Bronchial epithelial cell (primary cell): ENCODE measurements at regions not wholly inside any gene's neighbourhood (a gene's known extent, or its start where the extent isn't known, plus 50 kb on each side); places are given as distances from the start of the nearest gene placed in this dataset.
"Not testable (repeated sequence)": the region's sequence is repeated elsewhere in the genome, so short reads cannot be mapped to it uniquely, and the experiment has no call there.

Experiments used
- DNase-seq: peaks from one replicate; pipeline ENCODE4 v3.0.0-alpha.2; 2010; ENCODE audit warnings: low read depth
- FAIRE-seq: peaks from 2 replicates; lab custom pipeline; 2011; peaks lifted over from hg19 to GRCh38; lab: Jason Lieb, UNC
- H3K27me3 ChIP-seq: 2 replicates; pipeline ENCODE4 v1.5.1; 2011; ENCODE audit warnings: low read length; ENCODE audit not compliant: control insufficient read depth, insufficient read depth
- H3K36me3 ChIP-seq: 2 replicates; pipeline ENCODE4 v1.5.1; 2011; ENCODE audit warnings: low read length; ENCODE audit not compliant: control insufficient read depth, insufficient read depth
- H3K4me3 ChIP-seq: 2 replicates; pipeline ENCODE4 v1.5.1; 2011; ENCODE audit warnings: mild to moderate bottlenecking, low read depth, low read length, control low read depth
- TF ChIP-seq, protein P1 (sequence below): IDR thresholded peaks from 2 replicates; pipeline ENCODE4 v1.5.1; 2011; ENCODE audit warnings: mild to moderate bottlenecking, moderate library complexity, low read length, control low read depth, inconsistent platforms; ENCODE audit not compliant: insufficient read depth, severe bottlenecking

DNA sequence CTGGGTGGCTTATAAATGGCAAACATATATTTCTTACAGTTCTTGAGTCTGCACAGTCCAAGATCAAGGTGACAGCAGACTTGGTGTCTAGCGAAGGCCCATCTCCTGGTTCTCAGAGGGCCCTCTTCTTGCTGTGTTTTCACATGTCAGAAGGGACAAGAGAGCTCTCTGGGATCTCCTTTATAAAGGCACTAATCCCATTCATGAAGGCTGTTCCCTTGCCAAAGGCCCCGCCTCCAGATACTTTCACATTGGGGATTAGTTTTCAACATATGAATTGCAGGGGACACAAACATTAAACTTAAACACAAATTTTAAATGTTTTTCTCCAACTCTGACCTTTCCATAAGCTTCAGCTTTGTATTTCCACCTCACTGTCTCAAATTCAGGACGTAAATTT lies 1135.0 kb upstream of the TENM3 start:
- Histone ChIP-seq H3K4me3 (no peak overlapping the region), H3K36me3 (no peaks in the 10 kb centered on the region), H3K27me3 (no peaks in the 10 kb centered on the region)
- TF ChIP-seq, protein P1, sequence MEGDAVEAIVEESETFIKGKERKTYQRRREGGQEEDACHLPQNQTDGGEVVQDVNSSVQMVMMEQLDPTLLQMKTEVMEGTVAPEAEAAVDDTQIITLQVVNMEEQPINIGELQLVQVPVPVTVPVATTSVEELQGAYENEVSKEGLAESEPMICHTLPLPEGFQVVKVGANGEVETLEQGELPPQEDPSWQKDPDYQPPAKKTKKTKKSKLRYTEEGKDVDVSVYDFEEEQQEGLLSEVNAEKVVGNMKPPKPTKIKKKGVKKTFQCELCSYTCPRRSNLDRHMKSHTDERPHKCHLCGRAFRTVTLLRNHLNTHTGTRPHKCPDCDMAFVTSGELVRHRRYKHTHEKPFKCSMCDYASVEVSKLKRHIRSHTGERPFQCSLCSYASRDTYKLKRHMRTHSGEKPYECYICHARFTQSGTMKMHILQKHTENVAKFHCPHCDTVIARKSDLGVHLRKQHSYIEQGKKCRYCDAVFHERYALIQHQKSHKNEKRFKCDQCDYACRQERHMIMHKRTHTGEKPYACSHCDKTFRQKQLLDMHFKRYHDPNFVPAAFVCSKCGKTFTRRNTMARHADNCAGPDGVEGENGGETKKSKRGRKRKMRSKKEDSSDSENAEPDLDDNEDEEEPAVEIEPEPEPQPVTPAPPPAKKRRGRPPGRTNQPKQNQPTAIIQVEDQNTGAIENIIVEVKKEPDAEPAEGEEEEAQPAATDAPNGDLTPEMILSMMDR = no peak
- no peak for DNase-seq
- no peak for FAIRE-seq

DNA sequence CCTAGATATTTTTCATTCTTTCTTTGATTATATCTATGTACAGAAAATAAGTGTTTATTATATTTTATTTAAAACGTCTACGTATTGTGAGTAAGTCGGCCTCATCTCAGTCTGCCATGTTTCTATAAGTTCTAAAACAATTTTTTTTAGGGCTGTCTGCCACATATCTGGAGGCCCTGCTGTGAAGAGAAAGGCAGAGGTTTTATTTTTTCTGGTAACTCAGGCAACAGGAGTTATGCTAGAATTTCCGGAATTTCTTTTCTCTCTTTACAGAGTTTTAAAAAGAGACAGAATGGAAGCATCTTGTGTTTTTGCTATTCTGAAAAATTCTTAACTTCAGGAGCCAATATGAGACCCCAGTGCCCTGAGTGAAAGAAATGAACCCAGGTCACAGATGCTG lies 1124.0 kb upstream of the TENM3 start:
- Histone ChIP-seq H3K27me3 (no peaks in the 10 kb centered on the region), H3K36me3 (no peaks in the 10 kb centered on the region), H3K4me3 (no peak overlapping the region)
- DNase-seq (no peak), FAIRE-seq (no peak)
- TF ChIP-seq, protein P1 = no peak

DNA sequence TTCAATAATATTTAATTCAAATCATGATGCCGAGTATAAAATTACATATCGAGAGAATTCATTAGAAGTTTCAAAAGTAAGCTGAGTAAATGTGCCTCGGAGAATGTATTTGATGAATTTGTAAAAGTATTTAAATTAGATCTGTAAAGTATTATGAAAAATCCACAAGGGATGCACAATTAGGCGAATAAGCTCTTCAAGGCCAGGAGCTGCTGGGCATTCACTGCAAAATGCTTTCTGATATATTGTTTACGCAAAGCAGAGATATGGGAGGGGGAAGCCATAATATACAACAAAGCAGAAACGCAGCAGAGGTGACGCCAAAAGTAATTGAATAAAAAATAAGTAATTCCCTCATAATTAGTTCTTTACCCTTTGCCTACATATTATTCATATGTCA lies 1121.5 kb upstream of the TENM3 start:
- H3K36me3 ChIP-seq = no peaks in the 10 kb centered on the region
- TF ChIP-seq, protein P1 = no peak
- DNase-seq (no peak), FAIRE-seq (no peak)
- H3K27me3 ChIP-seq = no peaks in the 10 kb centered on the region
- no peak overlapping the region for H3K4me3 ChIP-seq

GRCh38 chr4:181127171-181127570 lies 1116.0 kb upstream of the TENM3 start:
- TF ChIP-seq, protein P1 = no peak
- DNase-seq (no peak), FAIRE-seq (no peak)
- no peak overlapping the region for H3K4me3 ChIP-seq
- no peaks in the 10 kb centered on the region for H3K36me3 ChIP-seq
- H3K27me3 ChIP-seq = no peaks in the 10 kb centered on the region

- FAIRE-seq, H3K4me3 ChIP-seq, H3K27me3 ChIP-seq, H3K36me3 ChIP-seq, DNase-seq: not testable (repeated sequence)
These were observed 1112.9 kb upstream of the TENM3 start for GRCh38 chr4:181130317-181130716.

- FAIRE-seq = no peak
- H3K36me3 ChIP-seq = no peaks in the 10 kb centered on the region
- no peaks in the 10 kb centered on the region for H3K27me3 ChIP-seq
- TF ChIP-seq, protein P1 = no peak
- no peak for DNase-seq
- no peak overlapping the region for H3K4me3 ChIP-seq
These were observed 1105.9 kb upstream of the TENM3 start for GRCh38 chr4:181137351-181137750.
